Kidney (tissue), 13 donors: ENCODE measurements at regions not wholly inside any gene's neighbourhood (a gene's known extent, or its start where the extent isn't known, plus 50 kb on each side); places are given as distances from the start of the nearest gene placed in this dataset.
A peak's percentile ranks its signal among the peaks of the same experiment; 100 is the strongest.

ENCODE experiments used
- DNase-seq, 5 donors: peaks; one replicate each; pipeline ENCODE4 v3.0.0-alpha.2; 2013 to 2020
- FAIRE-seq: peaks from 2 replicates; lab custom pipeline; 2012; peaks lifted over from hg19 to GRCh38; lab: Jason Lieb, UNC
- H3K27ac ChIP-seq, 2 donors: one replicate each; pipeline ENCODE4 v1.7.0; 2013; ENCODE audit warnings: low read depth in 2 of 2, low read length in 2 of 2, inconsistent platforms in 1 of 2
- H3K27me3 ChIP-seq: one replicate; pipeline ENCODE4 v1.7.1; 2013; ENCODE audit warnings: low read length, inconsistent platforms; ENCODE audit not compliant: control insufficient read depth, insufficient read depth
- H3K36me3 ChIP-seq, 3 donors: one replicate each; pipeline versions ENCODE4 v1.7.0 to v1.7.1; 2013; ENCODE audit warnings: low read length in 3 of 3, control low read depth in 1 of 3, inconsistent platforms in 1 of 3; ENCODE audit not compliant: insufficient read depth in 3 of 3, control insufficient read depth in 2 of 3
- H3K4me1 ChIP-seq, 3 donors: one replicate each; pipeline versions ENCODE4 v1.7.0 to v1.7.1; 2013; ENCODE audit warnings: low read length in 3 of 3, inconsistent platforms in 1 of 3, low read depth in 1 of 3; ENCODE audit not compliant: control insufficient read depth in 2 of 3, insufficient read depth in 2 of 3
- H3K4me3 ChIP-seq, 3 donors: one replicate each; pipeline versions ENCODE4 v1.7.0 to v1.8.1; 2013; ENCODE audit warnings: low read length in 3 of 3, control low read depth in 1 of 3, inconsistent platforms in 1 of 3
- H3K9ac ChIP-seq, 3 donors: one replicate each; pipeline versions ENCODE4 v1.7.0 to v1.7.1; 2013; ENCODE audit warnings: low read length in 3 of 3, control low read depth in 1 of 3, inconsistent platforms in 1 of 3
- H3K9me3 ChIP-seq, 3 donors: one replicate each; pipeline versions ENCODE4 v1.7.0 to v1.7.1; 2013; ENCODE audit warnings: low read length in 3 of 3, control low read depth in 1 of 3, inconsistent platforms in 1 of 3; ENCODE audit not compliant: control insufficient read depth in 2 of 3, insufficient read depth in 1 of 3
- CTCF ChIP-seq: IDR thresholded peaks from 3 replicates; pipeline ENCODE4 v1.5.1; 2012; ENCODE audit warnings: mild to moderate bottlenecking, moderate library complexity, borderline replicate concordance; ENCODE audit not compliant: insufficient read depth; ENCODE audit errors: extremely low read depth
- intact Hi-C: fragments of 100-400 bp; cut with DNase I; formaldehyde crosslinking; loops from one replicate; pipeline ENCODE4 v1.11.1; 2022
- donor health status: control.
- donor health status: control.
- donor health status: control.
- donor health status: control.
- donor health status: control.
- donor health status: DM: yes; HTN: yes; CAD: no.
- donor health status: Normal renal cell carcinoma (clear cell type).

- FAIRE-seq: no peak
- no peaks in the 10 kb centered on the region for H3K9me3 ChIP-seq
These were observed 1711.7 kb downstream of the TP53TG3F start for GRCh38 chr16:35171106-35171505.

GRCh38 chr16:35173295-35173694 lies 1713.9 kb downstream of the TP53TG3F start:
- H3K9me3 ChIP-seq: no peaks in the 10 kb centered on the region
- no peaks in the 10 kb centered on the region for H3K36me3 ChIP-seq
- H3K4me3 ChIP-seq: no peak overlapping the region
- H3K9ac ChIP-seq: no peak overlapping the region
- intact Hi-C loops: no loop called here
- FAIRE-seq (no peak), DNase-seq (peak in 1 of 5 donors; percentile 43)
- H3K27me3 ChIP-seq: no peaks in the 10 kb centered on the region
- H3K4me1 ChIP-seq: no peaks in the 10 kb centered on the region
- TF ChIP-seq CTCF: no peak
- H3K27ac ChIP-seq: no peak overlapping the region

More at GRCh38 chr16:35171106-35171505, 1711.7 kb downstream of the TP53TG3F start:
- Histone ChIP-seq H3K4me3 (no peak overlapping the region), H3K36me3 (no peaks in the 10 kb centered on the region), H3K27ac (no peak overlapping the region), H3K4me1 (no peaks in the 10 kb centered on the region), H3K9ac (no peak overlapping the region), H3K27me3 (no peaks in the 10 kb centered on the region)
- DNase-seq: peak in 1 of 5 donors; percentile 20
- no peak for TF ChIP-seq CTCF
- intact Hi-C loops: no loop called here

- Histone ChIP-seq H3K4me1 (no peaks in the 10 kb centered on the region), H3K27me3 (no peaks in the 10 kb centered on the region), H3K9ac (no peak overlapping the region), H3K27ac (no peak overlapping the region), H3K4me3 (no peak overlapping the region), H3K9me3 (no peaks in the 10 kb centered on the region), H3K36me3 (no peaks in the 10 kb centered on the region)
- TF ChIP-seq CTCF: no peak
- DNase-seq (peak in 1 of 5 donors; percentile 41), FAIRE-seq (no peak)
- intact Hi-C loops: no loop called here
These were observed 1714.6 kb downstream of the TP53TG3F start for GRCh38 chr16:35174016-35174415.

GRCh38 chr16:35176449-35176848 lies 1717.0 kb downstream of the TP53TG3F start:
- peaks cover 0 to 3% (median 2%) of the 10 kb centered on the region in 3 donors for H3K9me3 ChIP-seq
- no peak overlapping the region for H3K4me3 ChIP-seq
- no peak overlapping the region for H3K27ac ChIP-seq
- intact Hi-C loops: no loop called here
- DNase-seq (peak in 1 of 5 donors; percentile 12), FAIRE-seq (no peak)
- H3K27me3 ChIP-seq: no peaks in the 10 kb centered on the region
- TF ChIP-seq CTCF: no peak
- H3K36me3 ChIP-seq: no peaks in the 10 kb centered on the region
- no peaks in the 10 kb centered on the region for H3K4me1 ChIP-seq
- no peak overlapping the region for H3K9ac ChIP-seq
